Activated CD4-positive, alpha-beta T cell treated with anti-CD3 and anti-CD28 coated beads, Interleukin-2, amount 10 ng/mL, durations not matched to agents 24 days and 14 days (primary cell): ENCODE measurements at regions not wholly inside any gene's neighbourhood (a gene's known extent, or its start where the extent isn't known, plus 50 kb on each side); places are given as distances from the start of the nearest gene placed in this dataset.

Experiments
- DNase-seq: peaks from one replicate; pipeline ENCODE4 v3.0.0; 2022
- H3K27ac Mint-ChIP-seq: one replicate; pipeline ENCODE4 v1.8.0; 2022; ENCODE audit warnings: mild to moderate bottlenecking, mixed read lengths
- H3K27me3 Mint-ChIP-seq: one replicate; pipeline ENCODE4 v1.8.0; 2022; ENCODE audit warnings: mixed read lengths
- H3K36me3 Mint-ChIP-seq: one replicate; pipeline ENCODE4 v1.8.0; 2022; ENCODE audit warnings: low read depth, mild to moderate bottlenecking, mixed read lengths
- H3K4me1 Mint-ChIP-seq: one replicate; pipeline ENCODE4 v1.8.0; 2021; ENCODE audit warnings: mixed read lengths
- H3K4me3 Mint-ChIP-seq: one replicate; pipeline ENCODE4 v1.8.0; 2022; ENCODE audit warnings: mild to moderate bottlenecking, moderate library complexity, mixed read lengths
- H3K9me3 Mint-ChIP-seq: one replicate; pipeline ENCODE4 v1.8.0; 2021; ENCODE audit warnings: mixed read lengths
- intact Hi-C: fragments of 100-400 bp; cut with micrococcal nuclease; formaldehyde crosslinking; loops from one replicate; pipeline ENCODE4 v1.15.1; 2023

DNA sequence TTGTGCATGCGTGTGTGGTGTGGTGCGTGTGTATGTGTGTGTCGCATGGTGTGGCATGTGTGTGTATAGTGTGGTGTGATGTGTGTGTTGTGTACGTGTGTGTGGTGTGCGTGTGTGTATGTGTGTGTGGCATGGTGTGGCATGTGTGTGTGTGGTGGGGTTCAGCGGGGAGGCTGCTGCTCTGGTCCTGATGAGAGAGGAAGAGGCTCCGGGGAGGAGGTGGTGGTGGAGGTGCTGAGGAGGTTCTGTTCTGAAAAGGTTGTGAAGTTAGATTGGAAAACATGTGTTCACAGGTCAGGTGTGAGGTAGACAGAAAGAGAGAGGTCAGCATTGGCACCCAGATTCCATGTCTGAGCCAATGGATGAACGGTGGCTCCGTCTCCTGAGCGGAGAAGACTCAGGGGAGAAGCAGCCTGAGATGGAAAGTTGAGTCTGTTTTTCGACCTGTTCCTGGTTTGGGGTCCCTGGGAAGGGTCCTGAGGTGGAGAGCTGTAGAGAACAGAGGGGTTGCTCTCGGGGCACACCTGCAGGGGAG is 67.2 kb upstream of the HDAC4 start:
- H3K36me3 Mint-ChIP-seq = no peaks in the 10 kb centered on the region
- DNase-seq = no peak
- H3K27me3 Mint-ChIP-seq = peaks cover 5% of the 10 kb centered on the region
- H3K4me3 Mint-ChIP-seq = no peak overlapping the region
- H3K4me1 Mint-ChIP-seq = no peaks in the 10 kb centered on the region
- H3K9me3 Mint-ChIP-seq = no peaks in the 10 kb centered on the region
- intact Hi-C loops = no loop called here
- no peak overlapping the region for H3K27ac Mint-ChIP-seq

GRCh38 chr2:239467281-239467955 is 66.6 kb upstream of the HDAC4 start:
- no peak overlapping the region for H3K27ac Mint-ChIP-seq
- no peaks in the 10 kb centered on the region for H3K4me1 Mint-ChIP-seq
- H3K9me3 Mint-ChIP-seq = no peaks in the 10 kb centered on the region
- H3K36me3 Mint-ChIP-seq = no peaks in the 10 kb centered on the region
- no peak for DNase-seq
- H3K27me3 Mint-ChIP-seq = peaks cover under 1% of the 10 kb centered on the region
- intact Hi-C loops = no loop called here
- no peak overlapping the region for H3K4me3 Mint-ChIP-seq

GRCh38 chr2:239466755-239467271 is 66.0 kb upstream of the HDAC4 start:
- Mint-ChIP-seq H3K4me1 (no peaks in the 10 kb centered on the region), H3K27me3 (no peaks in the 10 kb centered on the region), H3K27ac (no peak overlapping the region), H3K9me3 (no peaks in the 10 kb centered on the region), H3K4me3 (no peak overlapping the region), H3K36me3 (no peaks in the 10 kb centered on the region)
- no peak for DNase-seq
- intact Hi-C loops = no loop called here

- H3K27me3 Mint-ChIP-seq = no peaks in the 10 kb centered on the region
- intact Hi-C loops = no loop called here
- no peaks in the 10 kb centered on the region for H3K9me3 Mint-ChIP-seq
- no peak overlapping the region for H3K4me3 Mint-ChIP-seq
- no peaks in the 10 kb centered on the region for H3K36me3 Mint-ChIP-seq
- no peak for DNase-seq
- no peak overlapping the region for H3K27ac Mint-ChIP-seq
- H3K4me1 Mint-ChIP-seq = no peaks in the 10 kb centered on the region
Measured at GRCh38 chr2:239466061-239466754, 65.4 kb upstream of the HDAC4 start.

DNA sequence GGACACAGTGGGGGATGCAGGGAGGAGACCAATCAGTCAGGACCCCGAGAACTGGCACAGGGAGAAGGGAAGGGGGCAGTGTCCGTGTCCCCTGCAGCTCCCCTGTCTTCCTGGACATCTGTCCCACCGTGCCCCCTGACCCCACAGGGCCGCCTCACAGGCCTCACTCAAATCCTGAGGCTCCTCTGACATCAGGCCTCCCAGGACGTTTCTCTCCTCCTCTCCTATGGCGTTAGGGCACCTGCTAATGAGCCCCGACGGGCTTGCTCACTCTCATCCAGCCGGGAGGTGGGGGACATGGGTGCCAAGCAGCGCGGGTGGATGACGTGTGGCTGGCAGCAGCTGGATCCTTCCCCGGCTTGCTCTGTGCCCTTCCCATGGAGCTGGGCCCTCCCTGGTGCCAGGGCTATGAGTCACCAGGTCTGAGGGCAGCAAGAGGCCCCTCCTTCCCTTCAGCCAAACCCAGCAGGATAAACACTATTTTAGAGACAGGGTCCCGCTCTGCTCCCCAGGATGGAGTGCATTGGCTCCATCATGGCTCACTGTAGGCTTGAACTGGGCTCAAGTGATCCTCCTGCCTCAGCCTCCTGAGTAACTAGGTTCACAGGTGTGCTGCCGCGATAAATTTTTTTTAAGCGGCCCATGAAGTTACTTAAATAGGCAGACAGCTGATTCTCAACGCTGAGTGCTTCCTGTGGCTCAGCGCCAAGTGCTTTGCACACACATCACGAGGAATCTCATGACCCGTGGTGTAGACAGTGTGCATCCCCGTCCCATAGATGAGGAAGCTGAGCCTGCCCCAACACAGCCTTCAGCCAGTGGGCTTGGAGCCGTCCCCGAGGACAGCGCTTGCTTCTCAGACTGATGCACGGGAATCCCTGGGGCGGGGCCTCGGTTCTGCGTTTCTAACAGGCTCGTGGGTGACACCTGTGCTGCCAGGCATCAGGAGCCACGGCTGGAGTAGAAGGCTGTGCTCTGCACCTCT is 64.5 kb upstream of the HDAC4 start:
- no peak overlapping the region for H3K27ac Mint-ChIP-seq
- H3K4me1 Mint-ChIP-seq = no peaks in the 10 kb centered on the region
- DNase-seq = no peak
- no peaks in the 10 kb centered on the region for H3K27me3 Mint-ChIP-seq
- intact Hi-C loops = no loop called here
- no peaks in the 10 kb centered on the region for H3K36me3 Mint-ChIP-seq
- no peak overlapping the region for H3K4me3 Mint-ChIP-seq
- no peaks in the 10 kb centered on the region for H3K9me3 Mint-ChIP-seq

GRCh38 chr2:239464166-239465016 is 63.6 kb upstream of the HDAC4 start:
- no peak overlapping the region for H3K4me3 Mint-ChIP-seq
- no peak overlapping the region for H3K27ac Mint-ChIP-seq
- no peaks in the 10 kb centered on the region for H3K4me1 Mint-ChIP-seq
- no peaks in the 10 kb centered on the region for H3K9me3 Mint-ChIP-seq
- intact Hi-C loops = no loop called here
- no peaks in the 10 kb centered on the region for H3K27me3 Mint-ChIP-seq
- no peak for DNase-seq
- H3K36me3 Mint-ChIP-seq = no peaks in the 10 kb centered on the region

DNA sequence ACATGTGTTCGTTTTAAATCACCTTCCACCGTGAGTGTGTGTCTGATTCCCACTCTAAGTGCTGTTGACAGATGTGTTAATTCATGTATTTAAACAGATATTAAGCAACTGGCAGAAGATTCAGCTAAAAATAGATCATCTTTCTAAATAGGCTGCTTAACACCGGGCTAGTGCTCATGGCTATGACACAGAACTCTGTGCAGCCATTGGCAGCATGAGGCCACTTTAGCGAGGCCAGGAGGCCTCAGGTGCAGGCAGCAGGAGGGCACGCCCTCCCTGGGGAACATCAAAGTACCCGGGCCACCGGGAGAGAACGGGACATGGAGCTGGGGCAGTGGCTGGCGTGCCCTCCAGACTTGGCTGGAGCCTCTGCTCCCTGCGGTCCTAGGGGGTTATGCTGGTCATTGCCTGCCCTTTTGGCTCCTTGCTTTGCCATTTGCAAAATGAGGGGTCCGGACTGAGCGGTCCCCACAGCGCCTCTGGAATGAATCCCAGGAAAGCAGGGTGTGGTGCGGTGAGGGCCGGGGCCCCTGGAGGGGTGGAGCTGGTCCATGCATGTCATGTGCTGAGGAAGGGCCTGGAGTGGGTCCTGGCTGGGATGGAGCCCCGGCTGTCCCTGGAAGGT is 62.8 kb upstream of the HDAC4 start:
- Mint-ChIP-seq H3K4me3 (no peak overlapping the region), H3K9me3 (no peaks in the 10 kb centered on the region), H3K27me3 (no peaks in the 10 kb centered on the region), H3K36me3 (no peaks in the 10 kb centered on the region), H3K27ac (no peak overlapping the region), H3K4me1 (no peaks in the 10 kb centered on the region)
- no peak for DNase-seq
- intact Hi-C loops = no loop called here

DNA sequence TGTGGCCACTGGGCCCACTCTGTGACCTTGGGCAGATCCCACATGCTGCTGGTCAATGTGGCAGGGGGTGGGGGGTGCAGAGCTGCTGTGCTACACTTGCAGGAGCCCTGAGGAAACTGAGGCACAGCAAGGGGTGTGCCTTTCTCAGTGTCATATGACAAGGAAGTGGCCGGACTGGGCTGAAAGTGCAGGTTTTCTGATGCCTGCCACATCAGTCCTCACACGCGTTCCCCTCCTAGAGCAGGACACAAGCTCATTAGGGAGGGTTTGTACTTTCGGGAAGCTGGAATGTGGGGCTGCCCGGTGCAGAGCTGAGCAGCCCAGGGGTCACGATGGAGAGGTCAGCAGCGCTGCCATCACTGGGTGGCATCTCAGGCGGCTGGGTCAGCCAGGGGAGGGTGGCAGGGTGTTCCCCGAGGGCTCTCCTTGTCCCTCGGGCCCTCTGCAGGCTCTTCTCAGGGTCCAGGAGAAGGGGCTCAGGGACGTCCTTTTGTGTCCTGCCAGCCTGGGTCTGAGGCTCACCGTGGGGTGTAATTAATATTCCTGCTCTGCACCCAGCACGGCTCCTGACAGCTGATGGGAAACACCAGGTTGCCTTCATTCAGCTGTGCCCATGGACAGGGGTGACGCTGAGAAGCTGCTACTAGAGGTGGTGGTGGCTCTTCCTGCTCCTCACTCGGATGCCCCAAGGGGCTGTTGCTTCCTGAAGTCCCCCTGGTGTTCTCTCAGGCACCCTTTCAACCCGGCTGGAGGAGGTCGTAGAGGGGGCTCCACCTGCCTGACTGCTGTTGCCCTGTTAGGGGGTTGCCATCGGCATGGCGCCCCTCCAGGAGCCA is 62.1 kb upstream of the HDAC4 start:
- no peak overlapping the region for H3K4me3 Mint-ChIP-seq
- H3K9me3 Mint-ChIP-seq = no peaks in the 10 kb centered on the region
- H3K36me3 Mint-ChIP-seq = no peaks in the 10 kb centered on the region
- intact Hi-C loops = no loop called here
- H3K27ac Mint-ChIP-seq = no peak overlapping the region
- no peaks in the 10 kb centered on the region for H3K4me1 Mint-ChIP-seq
- no peak for DNase-seq
- no peaks in the 10 kb centered on the region for H3K27me3 Mint-ChIP-seq

- no peaks in the 10 kb centered on the region for H3K27me3 Mint-ChIP-seq
- no peak for DNase-seq
- no peaks in the 10 kb centered on the region for H3K9me3 Mint-ChIP-seq
- no peak overlapping the region for H3K27ac Mint-ChIP-seq
- intact Hi-C loops = no loop called here
- H3K4me1 Mint-ChIP-seq = no peaks in the 10 kb centered on the region
- no peak overlapping the region for H3K4me3 Mint-ChIP-seq
- no peaks in the 10 kb centered on the region for H3K36me3 Mint-ChIP-seq
Measured at GRCh38 chr2:239462191-239462515, 61.3 kb upstream of the HDAC4 start.

DNA sequence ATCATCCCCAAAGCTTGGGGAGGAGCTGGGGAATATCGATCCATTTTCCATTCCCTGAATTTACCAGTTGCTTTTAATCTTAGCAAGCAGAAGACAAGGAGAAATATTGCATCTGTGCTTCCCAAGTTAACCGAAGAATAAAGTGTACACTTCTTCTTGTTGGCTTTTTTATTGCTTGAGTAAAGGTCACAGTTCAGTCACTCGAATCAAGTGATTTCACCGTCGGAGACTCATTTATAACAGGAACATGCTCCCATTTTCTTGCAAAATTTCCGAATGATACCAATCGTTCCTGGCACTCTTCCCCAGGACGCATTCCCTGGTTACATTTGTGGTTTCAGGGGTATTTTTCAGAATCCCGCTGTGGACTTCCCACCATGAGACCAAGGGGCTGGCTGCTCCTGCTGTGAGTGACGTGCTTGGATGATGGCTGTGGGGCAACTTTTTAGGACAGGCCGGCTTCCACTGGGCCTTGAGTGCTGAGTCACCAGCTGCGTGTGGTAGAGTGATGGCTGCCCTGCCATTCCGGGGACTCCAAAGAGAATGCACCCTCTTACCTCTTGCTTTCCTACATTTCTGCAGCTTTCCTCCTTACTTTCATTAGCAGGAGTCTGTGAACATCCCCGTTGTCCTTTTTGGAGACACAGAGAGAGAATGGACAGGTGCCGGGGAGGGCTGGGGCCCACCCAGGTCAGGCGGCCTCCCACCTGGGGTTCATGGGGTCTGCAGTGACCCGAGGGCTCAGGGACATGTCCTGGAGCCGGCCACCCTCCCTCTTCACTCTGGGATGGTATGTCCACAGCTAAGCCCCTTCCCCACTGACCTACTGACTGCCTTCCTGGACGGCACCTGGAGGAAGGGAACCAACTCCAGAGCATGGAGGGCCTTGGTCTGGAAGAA is 60.7 kb upstream of the HDAC4 start:
- Mint-ChIP-seq H3K4me1 (no peaks in the 10 kb centered on the region), H3K9me3 (no peaks in the 10 kb centered on the region), H3K36me3 (no peaks in the 10 kb centered on the region), H3K27me3 (no peaks in the 10 kb centered on the region), H3K4me3 (no peak overlapping the region), H3K27ac (no peak overlapping the region)
- DNase-seq = no peak
- intact Hi-C loops = no loop called here

- no peaks in the 10 kb centered on the region for H3K27me3 Mint-ChIP-seq
- no peaks in the 10 kb centered on the region for H3K9me3 Mint-ChIP-seq
- intact Hi-C loops = no loop called here
- H3K4me3 Mint-ChIP-seq = no peak overlapping the region
- H3K4me1 Mint-ChIP-seq = no peaks in the 10 kb centered on the region
- H3K36me3 Mint-ChIP-seq = no peaks in the 10 kb centered on the region
- DNase-seq = no peak
- H3K27ac Mint-ChIP-seq = no peak overlapping the region
Measured at GRCh38 chr2:239460780-239461179, 60.0 kb upstream of the HDAC4 start.
